HG03571 (cell line): ENCODE measurements at regions not wholly inside any gene's neighbourhood (a gene's known extent, or its start where the extent isn't known, plus 50 kb on each side); places are given as distances from the start of the nearest gene placed in this dataset.
"Not testable (repeated sequence)": the region's sequence is repeated elsewhere in the genome, so short reads cannot be mapped to it uniquely, and the experiment has no call there.

Experiments used
- ATAC-seq: cut with Tn5 transposase; IDR thresholded peaks from one replicate; pipeline ENCODE4 v1.9.1; 2021; ENCODE audit not compliant: unreplicated experiment

DNA sequence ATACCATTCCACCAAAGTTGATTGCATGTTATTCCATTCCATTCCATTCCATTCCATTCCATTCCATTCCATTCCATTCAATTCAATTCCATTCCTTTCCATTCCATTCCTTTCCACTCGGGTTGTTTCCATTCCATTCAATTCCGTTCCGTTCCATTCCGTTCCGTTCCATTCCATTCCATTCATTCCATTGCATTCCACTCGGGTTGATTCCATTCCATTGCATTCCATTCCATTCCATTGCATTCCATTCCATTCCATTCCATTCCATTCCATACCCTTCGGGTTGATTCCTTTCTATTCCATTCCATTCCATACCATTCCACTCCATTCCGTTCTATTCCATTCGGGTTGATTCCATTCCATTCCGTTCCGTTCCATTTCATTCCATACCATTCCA is 166.9 kb downstream of the CWH43 start:
- peak; percentile 21 for ATAC-seq

DNA sequence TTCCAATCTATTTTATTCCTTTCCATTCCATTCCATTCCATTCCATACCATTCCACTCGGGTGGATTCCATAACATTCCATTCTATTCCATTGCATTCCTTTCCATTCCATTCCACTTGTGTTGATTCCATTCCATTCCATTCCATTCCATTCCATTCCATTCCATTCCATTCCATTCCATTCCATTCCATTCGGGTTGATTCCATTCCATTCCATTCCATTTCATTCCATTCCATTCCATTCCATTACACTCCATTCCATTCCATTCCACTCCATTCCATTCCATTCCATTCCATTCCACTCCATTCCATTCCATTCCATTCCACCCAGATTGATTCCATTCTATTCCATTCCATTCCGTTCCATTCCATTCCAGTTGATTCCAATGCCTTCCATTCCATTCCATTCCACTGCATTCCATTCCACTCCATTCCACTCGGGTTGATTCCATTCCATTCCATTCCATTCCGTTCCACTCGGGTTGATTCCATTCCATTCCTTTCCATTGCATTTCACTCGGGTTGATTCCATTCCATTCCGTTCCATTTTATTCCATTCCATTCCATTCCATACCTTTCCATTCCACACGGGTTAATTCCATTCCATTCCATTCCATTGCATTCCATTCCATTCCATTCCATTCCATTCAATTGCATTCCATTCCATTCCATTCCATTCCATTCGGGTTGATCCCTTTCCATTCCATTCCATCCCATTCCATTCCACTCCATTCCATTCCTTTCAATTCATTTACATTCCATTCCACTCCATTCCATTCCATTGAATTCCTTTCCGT is 168.4 kb downstream of the CWH43 start:
- peak; percentile 60 for ATAC-seq

DNA sequence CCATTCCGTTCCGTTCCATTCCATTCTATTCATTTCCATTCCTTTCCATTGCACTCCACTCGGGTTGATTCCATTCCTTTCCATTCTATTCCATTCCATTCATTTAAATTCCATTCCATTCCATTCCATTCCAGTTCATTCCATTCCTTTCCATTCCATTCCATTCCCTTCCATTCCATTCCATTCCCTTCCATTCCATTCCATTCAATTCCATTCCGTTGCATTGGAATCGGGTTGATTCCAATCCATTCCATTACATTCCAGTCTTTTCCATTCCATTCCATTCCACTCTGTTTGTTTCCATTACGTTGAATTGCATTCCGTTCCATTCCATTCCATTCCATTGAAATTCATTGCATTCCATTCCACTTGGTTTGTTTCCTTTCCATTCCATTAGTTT is 169.2 kb downstream of the CWH43 start:
- ATAC-seq = not testable (repeated sequence)

DNA sequence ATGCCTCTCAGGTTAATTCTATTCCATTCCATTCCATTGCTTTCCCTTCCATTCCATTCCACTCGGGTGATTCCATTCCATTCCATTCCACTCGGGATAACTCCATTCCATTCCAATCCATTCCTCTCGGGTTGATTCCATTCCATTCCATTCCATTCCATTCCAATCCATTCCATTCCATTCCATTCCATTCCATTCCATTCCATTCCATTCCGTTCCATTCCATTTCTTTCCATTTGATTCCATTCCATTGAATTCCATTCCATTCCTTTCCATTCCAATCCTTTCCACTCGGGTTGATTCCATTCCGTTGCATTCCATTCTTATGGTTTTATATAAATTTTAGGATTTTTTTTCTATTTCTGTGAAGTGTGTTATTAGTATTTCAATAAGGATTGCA is 170.2 kb downstream of the CWH43 start:
- not testable (repeated sequence) for ATAC-seq

DNA sequence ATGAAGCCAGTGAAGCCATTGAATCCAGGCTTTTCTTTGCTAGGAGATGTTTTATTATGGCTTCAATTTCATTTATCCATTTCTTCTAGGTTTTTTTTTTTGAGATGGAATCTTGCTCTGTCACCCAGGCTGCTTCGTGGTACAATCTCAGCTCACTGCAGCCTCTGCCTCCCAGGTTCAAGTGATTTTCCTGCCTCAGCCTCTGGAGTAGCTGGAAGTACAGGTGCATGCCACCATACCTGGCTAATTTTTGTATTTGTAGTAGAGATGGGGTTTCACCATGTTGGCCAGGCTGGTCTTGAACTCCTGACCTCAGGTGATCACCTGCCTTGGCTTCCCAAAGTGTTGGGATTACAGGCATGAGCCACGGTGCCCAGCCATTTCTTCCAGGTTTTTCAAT is 171.6 kb downstream of the CWH43 start:
- not testable (repeated sequence) for ATAC-seq

DNA sequence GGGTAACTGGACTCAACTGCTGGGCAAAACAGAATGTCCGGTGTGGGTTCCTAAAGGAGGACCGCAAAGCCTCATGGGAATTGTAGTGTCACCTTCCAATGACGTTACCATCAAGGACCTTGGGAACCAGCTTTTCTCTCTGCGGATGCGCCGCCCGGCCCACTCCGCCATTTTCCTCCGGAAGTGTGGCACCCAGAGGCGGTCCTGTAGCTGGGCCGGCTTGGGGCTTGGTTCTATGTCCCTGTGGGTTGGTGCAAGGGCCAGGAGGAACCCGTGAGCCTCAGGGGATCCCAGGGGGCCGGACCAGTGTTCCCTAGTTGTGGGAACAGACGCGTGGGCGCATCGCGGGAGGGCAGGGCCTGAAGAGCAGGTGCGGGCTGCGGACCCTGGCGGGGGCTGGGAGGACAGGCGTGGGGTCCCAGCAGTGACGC is 175.1 kb downstream of the CWH43 start:
- not testable (repeated sequence) for ATAC-seq

DNA sequence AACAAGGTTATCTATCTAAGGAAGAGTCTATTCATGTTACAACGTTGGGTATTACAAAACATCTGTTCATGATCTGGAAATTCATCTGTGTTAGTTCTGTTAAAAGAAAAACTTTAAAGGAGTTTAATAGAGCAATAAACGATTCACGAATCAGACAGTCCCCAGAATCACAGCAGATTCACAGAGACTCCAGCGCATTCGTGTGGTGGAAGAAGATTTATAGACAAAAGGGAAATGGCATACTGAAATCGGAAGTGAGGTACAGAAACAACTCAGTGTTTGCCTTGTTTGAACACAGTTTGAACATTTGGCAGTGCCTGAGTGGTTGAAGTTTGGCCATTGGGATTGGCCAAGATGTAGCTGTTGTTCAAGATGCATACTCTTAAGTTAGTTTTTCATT is 178.8 kb downstream of the CWH43 start:
- ATAC-seq = not testable (repeated sequence)

DNA sequence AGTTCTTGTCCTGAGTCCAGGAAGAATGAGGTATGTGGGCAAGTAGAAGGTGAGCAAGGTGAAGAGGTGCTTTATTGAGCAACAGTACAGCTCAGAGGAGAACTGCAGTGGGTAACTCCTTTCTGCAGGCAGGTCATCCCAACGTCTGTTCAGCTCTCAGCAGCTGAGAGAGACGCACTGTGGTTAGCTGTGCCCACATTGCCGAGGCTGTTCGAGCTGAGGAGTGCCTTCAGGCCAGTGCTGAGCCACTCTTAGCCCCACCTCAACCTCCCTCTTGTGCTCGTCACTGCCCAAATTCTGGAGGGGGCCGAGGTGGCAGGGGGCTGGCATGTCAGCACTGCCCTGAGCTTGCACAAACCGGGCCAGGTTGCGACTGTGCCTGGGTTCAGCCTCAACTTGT is 191.8 kb downstream of the CWH43 start:
- ATAC-seq = not testable (repeated sequence)

DNA sequence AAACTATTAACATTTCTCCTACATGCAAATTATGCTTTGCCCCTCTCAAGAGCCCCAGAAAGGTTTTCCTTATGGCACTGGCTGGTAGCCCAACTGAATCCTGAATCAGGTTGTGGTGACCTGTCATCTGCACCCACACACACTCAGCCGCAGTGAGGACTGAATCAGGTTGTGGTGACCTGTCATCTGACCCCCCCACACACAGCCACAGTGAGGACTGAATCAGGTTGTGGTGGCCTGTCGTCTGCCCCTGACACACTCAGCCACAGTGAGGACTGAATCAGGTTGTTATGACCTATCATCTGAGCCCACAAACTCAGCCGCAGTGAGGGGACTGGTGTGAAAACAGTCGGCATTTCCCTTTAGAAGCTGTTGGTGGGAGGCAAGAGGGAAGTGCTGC is 195.0 kb downstream of the CWH43 start:
- ATAC-seq = not testable (repeated sequence)

DNA sequence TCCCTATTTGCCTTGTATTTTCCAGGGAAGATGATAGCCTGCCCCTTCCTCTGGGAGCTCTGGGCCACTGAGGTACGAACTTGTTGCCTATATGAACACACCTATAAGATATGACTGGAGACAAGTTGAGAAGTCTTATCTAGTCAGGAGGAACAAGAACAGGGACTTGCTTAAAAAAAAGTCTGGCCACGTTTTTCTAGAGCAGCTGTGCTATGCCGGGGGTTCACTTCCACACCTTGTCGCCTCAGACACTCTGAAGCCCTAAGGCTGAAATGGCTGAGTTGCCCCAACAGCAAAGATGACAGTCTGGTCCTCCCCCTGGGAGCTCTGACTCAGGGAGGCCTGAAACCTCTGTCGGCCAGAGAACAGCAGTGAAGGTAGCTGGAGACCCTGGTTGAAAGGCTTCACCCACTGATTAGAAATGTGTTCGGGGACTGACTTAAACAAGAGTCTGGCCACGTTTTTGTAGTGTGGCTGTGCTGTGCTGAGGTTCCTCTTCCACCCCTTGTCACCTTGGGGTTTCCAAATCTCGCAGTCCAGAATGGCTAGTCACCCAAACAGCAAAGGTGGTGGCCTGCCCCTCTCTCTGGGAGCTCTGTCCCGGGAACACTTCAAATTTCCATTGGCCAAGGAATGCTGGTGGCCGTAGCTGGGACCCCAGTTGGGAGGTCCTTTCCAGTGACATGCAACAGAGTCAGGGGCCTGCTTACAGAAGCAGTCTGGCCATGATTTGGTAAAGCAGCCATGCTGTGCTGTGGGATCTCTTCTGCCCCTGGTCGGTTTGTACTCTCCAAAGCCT is 225.5 kb downstream of the CWH43 start:
- ATAC-seq = not testable (repeated sequence)

DNA sequence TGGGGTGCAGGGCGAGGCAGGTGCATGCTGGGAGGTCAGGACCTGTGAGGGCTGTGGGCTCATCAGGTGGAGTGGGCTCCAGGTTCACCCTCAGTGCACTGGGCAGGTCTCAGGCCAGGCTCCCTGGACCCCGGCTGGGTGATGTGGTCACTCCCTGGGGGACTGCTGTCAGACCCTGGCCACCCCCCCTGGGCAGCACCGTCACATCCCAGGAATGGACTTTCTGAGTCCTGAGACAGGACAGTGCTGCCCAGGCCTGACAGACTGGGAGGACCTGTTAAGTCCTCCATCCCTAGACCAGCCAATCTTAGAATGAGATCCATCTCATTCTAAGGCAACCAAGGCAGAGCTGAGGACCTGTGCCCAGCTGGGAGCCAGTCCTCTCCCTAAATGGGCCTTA is 227.2 kb downstream of the CWH43 start:
- ATAC-seq = not testable (repeated sequence)

DNA sequence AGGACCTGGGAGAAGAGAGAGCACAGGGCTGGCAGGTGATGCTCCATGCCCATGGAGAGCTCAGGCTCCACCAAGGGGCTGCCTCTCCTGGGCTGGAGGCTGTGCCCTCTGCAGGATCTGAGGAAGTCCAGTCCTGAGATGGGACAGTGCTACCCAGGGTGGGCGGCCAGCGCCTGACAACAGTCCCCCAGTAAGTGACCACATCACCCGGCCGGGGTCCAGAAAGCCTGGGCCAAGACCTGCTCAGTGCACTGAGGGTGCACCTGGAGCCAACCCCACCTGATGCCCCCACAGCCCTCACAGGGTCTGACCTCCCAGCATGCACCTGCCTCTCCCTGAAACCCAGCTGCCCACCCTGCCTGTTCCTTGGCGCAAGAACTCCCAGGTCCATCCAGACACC is 227.7 kb downstream of the CWH43 start:
- not testable (repeated sequence) for ATAC-seq

DNA sequence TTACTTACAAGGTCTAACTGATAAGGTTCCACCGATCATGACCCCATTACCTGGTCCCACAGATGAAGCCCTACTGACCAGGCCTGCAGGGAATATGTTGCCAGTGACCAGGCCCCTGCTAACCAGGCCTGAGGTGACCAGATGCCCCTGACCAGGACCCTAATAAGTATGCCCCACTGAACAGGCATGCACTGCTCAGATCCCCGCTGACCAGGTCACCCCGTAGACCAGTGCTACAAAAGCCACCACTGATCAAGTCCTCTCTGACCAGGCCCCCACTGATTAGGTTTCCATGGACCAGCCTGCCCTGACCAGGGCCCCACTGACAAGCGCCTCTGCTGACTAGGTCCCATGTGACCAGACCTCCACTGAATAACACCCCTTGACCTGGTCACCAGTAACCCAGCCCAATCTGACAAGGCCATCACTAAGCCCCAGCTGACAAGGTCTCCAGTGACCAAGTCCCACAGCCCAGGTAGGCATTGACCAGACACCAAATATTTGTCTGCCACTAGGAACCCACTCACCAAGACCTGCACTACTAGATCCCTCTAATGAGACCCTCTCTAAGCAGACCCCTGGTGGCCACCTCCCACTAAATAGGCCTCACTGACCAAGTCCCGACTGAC is 228.5 kb downstream of the CWH43 start:
- ATAC-seq = not testable (repeated sequence)

DNA sequence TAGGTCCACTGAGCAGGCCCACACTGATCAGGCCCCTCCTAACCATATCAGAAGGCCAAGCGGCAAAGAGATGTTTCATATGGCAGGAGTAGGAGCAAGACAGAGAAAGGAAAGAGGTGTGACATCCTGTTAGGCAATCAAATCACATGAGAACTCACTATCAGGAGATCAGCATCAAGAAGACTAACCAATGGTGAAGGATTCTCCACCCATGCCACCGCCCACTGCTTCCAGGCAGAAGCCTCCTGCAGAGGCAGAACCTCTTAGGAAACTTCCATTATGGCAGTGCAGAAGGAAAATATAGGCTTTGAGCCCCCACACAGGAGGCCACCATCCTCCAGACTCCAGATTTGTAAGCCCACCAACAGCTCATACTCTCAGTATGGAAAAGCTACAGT is 229.0 kb downstream of the CWH43 start:
- not testable (repeated sequence) for ATAC-seq

DNA sequence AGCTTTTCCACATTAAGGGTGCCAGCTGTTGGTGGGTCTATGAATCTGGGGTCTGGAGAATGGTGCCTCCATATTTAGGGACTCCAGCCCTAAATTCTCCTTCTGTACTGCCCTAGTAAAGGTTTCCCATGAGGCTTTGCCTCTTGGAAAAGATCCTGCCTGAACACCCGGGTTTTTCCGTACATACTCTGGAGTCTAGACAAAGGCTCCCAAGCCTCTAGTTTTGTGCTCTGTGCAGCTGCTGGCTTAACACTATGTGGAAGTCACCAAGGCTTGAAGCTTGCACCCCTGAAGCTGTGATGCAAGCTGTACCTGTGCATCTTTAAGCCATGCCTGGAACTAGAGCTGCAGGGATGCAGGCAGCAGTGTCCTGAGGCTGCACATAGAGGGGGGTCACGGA is 230.5 kb downstream of the CWH43 start:
- not testable (repeated sequence) for ATAC-seq

DNA sequence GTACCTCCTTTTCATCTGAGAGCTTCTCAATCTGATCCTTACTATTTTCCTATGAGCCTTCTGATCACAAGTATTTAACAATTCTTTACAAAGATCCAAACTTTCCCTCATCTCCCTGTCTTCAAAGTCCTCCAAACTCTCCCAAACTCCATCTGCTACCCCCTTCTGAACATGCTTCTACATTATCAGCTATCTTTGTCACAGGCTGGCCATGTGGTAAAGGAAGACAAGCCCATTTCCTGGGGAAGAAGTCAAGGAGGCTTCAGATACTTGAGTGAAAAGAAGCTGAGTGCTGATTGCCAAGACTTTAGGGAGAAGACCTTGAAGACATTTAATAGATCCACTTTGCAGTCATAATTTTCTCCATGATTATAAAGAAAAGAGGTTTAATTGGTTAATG is 231.4 kb downstream of the CWH43 start:
- no peak for ATAC-seq

DNA sequence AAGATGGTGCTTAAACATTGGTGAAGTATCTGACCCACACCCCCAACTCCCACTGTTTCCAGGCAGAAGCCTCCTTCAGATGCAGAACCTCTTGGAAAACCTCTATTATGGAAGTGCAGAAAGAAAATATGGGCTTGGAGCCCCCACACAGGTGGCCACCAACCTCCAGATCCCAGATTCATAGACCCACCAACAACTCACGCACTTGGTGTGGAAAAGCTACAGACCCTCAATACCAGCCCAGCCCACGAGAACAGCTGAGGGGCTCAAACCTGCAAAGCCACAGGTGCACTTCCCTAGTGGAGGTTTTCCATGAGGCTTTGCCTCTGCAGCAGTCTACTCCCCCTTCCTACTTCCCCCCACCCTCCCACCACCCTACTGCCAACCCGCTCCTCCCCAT is 232.0 kb downstream of the CWH43 start:
- ATAC-seq = not testable (repeated sequence)

DNA sequence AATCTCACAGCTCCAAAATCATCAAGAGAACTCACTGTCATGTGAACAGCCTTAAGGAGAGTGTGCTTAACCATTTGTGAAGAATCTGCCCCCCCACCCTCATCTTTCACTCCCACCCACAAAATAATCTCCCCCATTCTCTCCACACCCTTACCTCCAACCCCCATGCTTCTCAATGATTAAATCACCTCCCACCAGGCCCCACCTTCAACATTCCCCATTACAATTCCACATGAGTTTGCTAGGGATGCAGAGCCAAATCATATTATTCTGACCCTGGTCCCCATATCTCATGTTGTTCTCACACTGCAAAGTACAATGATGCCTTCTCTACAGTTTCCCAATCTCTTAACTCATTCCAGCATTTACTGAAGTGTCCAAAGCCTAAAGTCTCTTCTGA is 232.9 kb downstream of the CWH43 start:
- not testable (repeated sequence) for ATAC-seq

DNA sequence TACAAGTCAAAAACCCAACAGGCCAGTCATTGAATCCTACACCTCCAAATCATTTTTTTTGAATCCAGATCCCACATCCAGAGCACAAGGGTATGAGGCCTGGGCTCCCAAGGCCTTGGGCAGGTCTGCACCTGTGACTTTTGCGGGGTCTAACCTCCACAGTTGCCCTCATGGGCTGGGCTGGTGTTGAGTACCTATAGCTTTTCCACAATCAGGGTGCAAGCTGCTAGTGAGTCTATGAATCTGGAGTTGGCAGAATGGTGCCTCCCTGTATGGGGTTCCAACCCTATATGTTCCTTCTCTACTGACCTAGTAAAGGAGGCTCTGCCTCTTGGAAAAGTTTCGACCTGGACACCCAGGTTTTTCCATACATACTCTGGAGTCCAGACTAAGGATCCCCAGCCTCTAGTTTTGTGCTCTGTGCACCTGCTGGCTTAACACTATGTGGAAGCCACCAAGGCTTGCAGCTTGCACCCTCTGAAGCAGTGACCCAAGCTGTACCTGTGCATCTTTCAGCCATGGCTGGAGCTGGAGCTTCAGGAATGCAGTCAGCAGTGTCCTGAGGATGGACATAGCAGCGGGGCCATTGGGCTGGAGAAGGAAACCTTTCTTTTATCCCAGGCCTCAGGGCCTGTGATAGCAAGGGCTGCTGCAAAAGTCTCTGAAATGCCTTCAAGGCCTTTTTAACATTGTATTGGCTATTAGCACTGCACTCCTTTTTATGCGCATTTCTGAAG is 233.6 kb downstream of the CWH43 start:
- ATAC-seq = not testable (repeated sequence)

DNA sequence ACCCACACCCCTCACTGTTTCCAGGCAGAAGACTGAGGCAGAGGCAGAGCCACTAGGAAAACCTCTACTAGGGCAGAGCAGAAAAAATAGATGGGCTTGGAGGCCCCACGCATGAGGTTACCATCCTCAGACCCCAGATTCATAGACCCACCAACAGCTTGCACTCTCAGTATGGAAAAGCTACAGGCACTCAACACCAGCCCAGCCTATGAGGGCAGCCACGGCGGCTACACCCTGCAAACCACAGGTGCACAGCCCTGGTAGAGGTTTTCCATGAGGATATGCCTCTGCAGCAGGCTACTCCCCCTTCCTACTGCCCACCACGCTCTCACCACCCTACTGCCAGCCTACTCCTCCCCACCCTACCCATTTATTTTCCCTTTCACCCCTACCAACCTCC is 235.1 kb downstream of the CWH43 start:
- ATAC-seq = no peak

DNA sequence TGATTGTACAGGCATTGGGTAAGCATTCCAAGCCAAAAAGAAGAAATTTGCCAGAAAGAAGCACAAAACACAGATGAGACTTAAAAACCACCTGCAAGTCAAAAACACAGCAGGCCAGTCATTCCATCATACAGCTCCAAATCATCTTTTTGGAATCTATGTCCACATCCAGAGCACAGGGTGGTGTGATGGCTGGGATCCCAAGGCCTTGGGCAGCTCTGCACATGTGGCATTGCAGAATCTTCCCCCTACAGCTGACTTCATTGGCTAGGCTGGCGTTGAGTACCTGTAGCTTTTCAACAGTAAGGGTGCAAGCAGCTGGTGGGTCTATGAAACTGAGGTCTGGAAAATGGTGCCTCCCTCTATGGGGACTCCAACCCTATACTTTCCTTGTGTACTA is 236.7 kb downstream of the CWH43 start:
- not testable (repeated sequence) for ATAC-seq
